GM23338 (cell line): ENCODE measurements at regions not wholly inside any gene's neighbourhood (a gene's known extent, or its start where the extent isn't known, plus 50 kb on each side); places are given as distances from the start of the nearest gene placed in this dataset.

Experiments used
- ATAC-seq: fragments of 200-7000 bp; cut with Tn5 transposase; 3 replicates; pipeline ENCODE4 v1.9.1; 2020
- DNase-seq: peaks from one replicate; pipeline ENCODE4 v3.0.0-alpha.2; 2015; ENCODE audit warnings: low spot score
- H2AFZ ChIP-seq: fragments of 200-600 bp; sonication (generic); 2 replicates; pipeline ENCODE4 v1.8.0; 2016; ENCODE audit warnings: antibody characterized with exemption, mild to moderate bottlenecking, moderate library complexity
- H3F3A ChIP-seq: fragments of 200-600 bp; sonication (generic); replicated peaks from 2 replicates; pipeline ENCODE4 v1.8.0; 2017; ENCODE audit warnings: antibody characterized with exemption, mixed run types, low read depth
- H3K27ac ChIP-seq: fragments of 200-600 bp; sonication (generic); 2 replicates; pipeline ENCODE4 v1.6.1; 2016; ENCODE audit warnings: low read depth
- H3K27me3 ChIP-seq: fragments of 200-600 bp; sonication (generic); 2 replicates; pipeline ENCODE4 v1.8.0; 2016; ENCODE audit warnings: mild to moderate bottlenecking, mixed run types, moderate library complexity; ENCODE audit not compliant: insufficient read depth
- H3K36me3 ChIP-seq: fragments of 200-600 bp; sonication (generic); 2 replicates; pipeline ENCODE4 v1.8.0; 2016; ENCODE audit warnings: mild to moderate bottlenecking; ENCODE audit not compliant: insufficient read depth
- H3K4me1 ChIP-seq: fragments of 200-600 bp; sonication (generic); 2 replicates; pipeline ENCODE4 v1.8.0; 2016; ENCODE audit warnings: mild to moderate bottlenecking, moderate library complexity; ENCODE audit not compliant: insufficient read depth
- H3K4me2 ChIP-seq: fragments of 200-600 bp; sonication (generic); 2 replicates; pipeline ENCODE4 v1.7.1; 2017; ENCODE audit warnings: mixed run types
- H3K4me3 ChIP-seq: fragments of 200-600 bp; sonication (generic); 2 replicates; pipeline ENCODE4 v1.6.1; 2016; ENCODE audit warnings: mixed run types
- H3K79me2 ChIP-seq: fragments of 200-600 bp; sonication (generic); replicated peaks from 2 replicates; pipeline ENCODE4 v1.8.0; 2017; ENCODE audit warnings: mild to moderate bottlenecking; ENCODE audit not compliant: insufficient read depth
- H3K9me2 ChIP-seq: fragments of 200-600 bp; sonication (generic); 2 replicates; pipeline ENCODE4 v1.8.0; 2017; ENCODE audit not compliant: insufficient read depth
- H4K20me1 ChIP-seq: fragments of 200-600 bp; sonication (generic); replicated peaks from 2 replicates; pipeline ENCODE4 v1.8.0; 2017; ENCODE audit warnings: mild to moderate bottlenecking; ENCODE audit not compliant: insufficient read depth
- H3K27ac Mint-ChIP-seq: 2 replicates; pipeline ENCODE4 v1.8.0; 2020; ENCODE audit warnings: inconsistent platforms, mild to moderate bottlenecking, moderate library complexity, mixed read lengths
- H3K27me3 Mint-ChIP-seq: 3 replicates; pipeline ENCODE4 v1.8.0; 2022; ENCODE audit warnings: low read depth, mild to moderate bottlenecking, moderate library complexity, mixed read lengths, inconsistent platforms; ENCODE audit not compliant: insufficient read depth, poor library complexity
- H3K36me3 Mint-ChIP-seq: 3 replicates; pipeline ENCODE4 v1.8.0; 2021; ENCODE audit warnings: low read depth, mild to moderate bottlenecking, inconsistent platforms, moderate library complexity, mixed read lengths
- H3K4me1 Mint-ChIP-seq: 3 replicates; pipeline ENCODE4 v1.8.0; 2020; ENCODE audit warnings: mild to moderate bottlenecking, inconsistent platforms, mixed read lengths
- H3K4me3 Mint-ChIP-seq: 3 replicates; pipeline ENCODE4 v1.8.0; 2021; ENCODE audit warnings: moderate library complexity, mild to moderate bottlenecking, inconsistent platforms, mixed read lengths
- H3K9me3 Mint-ChIP-seq: 3 replicates; pipeline ENCODE4 v1.8.0; 2020; ENCODE audit warnings: moderate library complexity, mild to moderate bottlenecking, inconsistent platforms, mixed read lengths
- CREB1 ChIP-seq: fragments of 250-450 bp; sonication (Bioruptor Pico); IDR thresholded peaks from 2 replicates; pipeline ENCODE4 v1.5.0; 2020; ENCODE audit warnings: low read depth, mild to moderate bottlenecking, moderate library complexity
- CTCF ChIP-seq, 2 experiments: fragments of 200-600 bp in 1 of 2; sonication (generic) in 1 of 2; conservative IDR thresholded peaks; 2 replicates each; pipeline versions ENCODE4 v1.5.1 to v1.6.1; 2016 to 2017; ENCODE audit warnings: antibody characterized with exemption in 2 of 2, low read depth in 2 of 2, mild to moderate bottlenecking in 2 of 2, moderate library complexity in 1 of 2
- EZH2 ChIP-seq: fragments of 200-600 bp; sonication (generic); IDR thresholded peaks from one replicate; pipeline ENCODE4 v1.8.0; 2017; ENCODE audit warnings: antibody characterized with exemption, mild to moderate bottlenecking, low read depth; ENCODE audit not compliant: unreplicated experiment
- EZH2phosphoT487 ChIP-seq: fragments of 200-600 bp; sonication (generic); IDR thresholded peaks from one replicate; pipeline ENCODE4 v1.8.1; 2018; ENCODE audit warnings: antibody characterized with exemption; ENCODE audit not compliant: unreplicated experiment
- JUNB ChIP-seq: IDR thresholded peaks from one replicate; pipeline ENCODE4 v1.6.1; 2016; ENCODE audit warnings: antibody characterized with exemption; ENCODE audit not compliant: unreplicated experiment
- NANOG ChIP-seq: IDR thresholded peaks from 2 replicates; pipeline ENCODE4 v1.6.1; 2016; ENCODE audit warnings: antibody characterized with exemption, borderline replicate concordance
- POLR2AphosphoS5 ChIP-seq: IDR thresholded peaks from 2 replicates; pipeline ENCODE4 v1.6.1; 2016; ENCODE audit warnings: antibody characterized with exemption, low read depth
- STAT1 ChIP-seq: IDR thresholded peaks from one replicate; pipeline ENCODE4 v1.6.1; 2016; ENCODE audit warnings: antibody characterized with exemption; ENCODE audit not compliant: unreplicated experiment
- ZNF114 ChIP-seq: fragments of 250-450 bp; sonication (Bioruptor Pico); IDR thresholded peaks from 2 replicates; pipeline ENCODE4 v1.5.0; 2020; ENCODE audit warnings: mild to moderate bottlenecking, moderate library complexity
- ZNF331 ChIP-seq: fragments of 250-450 bp; sonication (Bioruptor Pico); IDR thresholded peaks from 2 replicates; pipeline ENCODE4 v1.5.0; 2020; ENCODE audit warnings: low read depth, mild to moderate bottlenecking, moderate library complexity
- ZNF462 ChIP-seq: fragments of 250-450 bp; sonication (Bioruptor Pico); IDR thresholded peaks from 2 replicates; pipeline ENCODE4 v1.5.0; 2020; ENCODE audit warnings: mild to moderate bottlenecking, moderate library complexity
- TF ChIP-seq, protein P1 (sequence below): IDR thresholded peaks from one replicate; pipeline ENCODE4 v1.6.1; 2018; ENCODE audit warnings: antibody characterized with exemption; ENCODE audit not compliant: unreplicated experiment
- TF ChIP-seq, protein P2 (sequence below): IDR thresholded peaks from 2 replicates; pipeline ENCODE4 v1.6.1; 2016; ENCODE audit warnings: antibody characterized with exemption

- H3K36me3 ChIP-seq, result no peaks in the 10 kb centered on the region
- H3K27me3 Mint-ChIP-seq, result peaks cover 3% of the 10 kb centered on the region
- H3K9me2 ChIP-seq, result no peaks in the 10 kb centered on the region; the same call in 1 of the 2 replicates
- H3K4me1 Mint-ChIP-seq, result no peaks in the 10 kb centered on the region
- no peaks in the 10 kb centered on the region for H3K4me1 ChIP-seq
- DNase-seq, result no peak
- H3K36me3 Mint-ChIP-seq, result no peaks in the 10 kb centered on the region
- no peaks in the 10 kb centered on the region for H4K20me1 ChIP-seq
- no peak overlapping the region for H3K4me2 ChIP-seq
- no peaks in the 10 kb centered on the region for H3K79me2 ChIP-seq
- no peaks in the 10 kb centered on the region for H3K27me3 ChIP-seq
- H3K4me3 ChIP-seq, result no peak overlapping the region
- H2AFZ ChIP-seq, result no peak overlapping the region
- no peak overlapping the region for H3K27ac ChIP-seq
- TF ChIP-seq, protein P1, sequence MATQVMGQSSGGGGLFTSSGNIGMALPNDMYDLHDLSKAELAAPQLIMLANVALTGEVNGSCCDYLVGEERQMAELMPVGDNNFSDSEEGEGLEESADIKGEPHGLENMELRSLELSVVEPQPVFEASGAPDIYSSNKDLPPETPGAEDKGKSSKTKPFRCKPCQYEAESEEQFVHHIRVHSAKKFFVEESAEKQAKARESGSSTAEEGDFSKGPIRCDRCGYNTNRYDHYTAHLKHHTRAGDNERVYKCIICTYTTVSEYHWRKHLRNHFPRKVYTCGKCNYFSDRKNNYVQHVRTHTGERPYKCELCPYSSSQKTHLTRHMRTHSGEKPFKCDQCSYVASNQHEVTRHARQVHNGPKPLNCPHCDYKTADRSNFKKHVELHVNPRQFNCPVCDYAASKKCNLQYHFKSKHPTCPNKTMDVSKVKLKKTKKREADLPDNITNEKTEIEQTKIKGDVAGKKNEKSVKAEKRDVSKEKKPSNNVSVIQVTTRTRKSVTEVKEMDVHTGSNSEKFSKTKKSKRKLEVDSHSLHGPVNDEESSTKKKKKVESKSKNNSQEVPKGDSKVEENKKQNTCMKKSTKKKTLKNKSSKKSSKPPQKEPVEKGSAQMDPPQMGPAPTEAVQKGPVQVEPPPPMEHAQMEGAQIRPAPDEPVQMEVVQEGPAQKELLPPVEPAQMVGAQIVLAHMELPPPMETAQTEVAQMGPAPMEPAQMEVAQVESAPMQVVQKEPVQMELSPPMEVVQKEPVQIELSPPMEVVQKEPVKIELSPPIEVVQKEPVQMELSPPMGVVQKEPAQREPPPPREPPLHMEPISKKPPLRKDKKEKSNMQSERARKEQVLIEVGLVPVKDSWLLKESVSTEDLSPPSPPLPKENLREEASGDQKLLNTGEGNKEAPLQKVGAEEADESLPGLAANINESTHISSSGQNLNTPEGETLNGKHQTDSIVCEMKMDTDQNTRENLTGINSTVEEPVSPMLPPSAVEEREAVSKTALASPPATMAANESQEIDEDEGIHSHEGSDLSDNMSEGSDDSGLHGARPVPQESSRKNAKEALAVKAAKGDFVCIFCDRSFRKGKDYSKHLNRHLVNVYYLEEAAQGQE, result no peak
- TF ChIP-seq POLR2AphosphoS5 (no peak), ZNF331 (CRISPR knock-in tag) (no peak), STAT1 (no peak), CREB1 (CRISPR knock-in tag) (no peak), NANOG (no peak), ZNF114 (CRISPR knock-in tag) (no peak), JUNB (no peak), EZH2 (no peak), CTCF (conservative IDR thresholded peaks at IDR 0.05; ENCODE audit: low read depth in 2 of 2) (no peak), EZH2phosphoT487 (no peak), ZNF462 (CRISPR knock-in tag) (no peak)
- TF ChIP-seq, protein P2, sequence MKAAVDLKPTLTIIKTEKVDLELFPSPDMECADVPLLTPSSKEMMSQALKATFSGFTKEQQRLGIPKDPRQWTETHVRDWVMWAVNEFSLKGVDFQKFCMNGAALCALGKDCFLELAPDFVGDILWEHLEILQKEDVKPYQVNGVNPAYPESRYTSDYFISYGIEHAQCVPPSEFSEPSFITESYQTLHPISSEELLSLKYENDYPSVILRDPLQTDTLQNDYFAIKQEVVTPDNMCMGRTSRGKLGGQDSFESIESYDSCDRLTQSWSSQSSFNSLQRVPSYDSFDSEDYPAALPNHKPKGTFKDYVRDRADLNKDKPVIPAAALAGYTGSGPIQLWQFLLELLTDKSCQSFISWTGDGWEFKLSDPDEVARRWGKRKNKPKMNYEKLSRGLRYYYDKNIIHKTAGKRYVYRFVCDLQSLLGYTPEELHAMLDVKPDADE, result no peak
- no peak for ATAC-seq
- H3K4me3 Mint-ChIP-seq, result no peak overlapping the region
- H3K27ac Mint-ChIP-seq, result no peak overlapping the region
- H3F3A ChIP-seq, result no peaks in the 10 kb centered on the region
- H3K9me3 Mint-ChIP-seq, result peaks cover 3% of the 10 kb centered on the region; the same call in 2 of the 3 replicates
These were observed 143.1 kb downstream of the CSNK2A3 start for GRCh38 chr11:11209967-11210366.
